GM19455 (cell line): ENCODE measurements at regions not wholly inside any gene's neighbourhood (a gene's known extent, or its start where the extent isn't known, plus 50 kb on each side); places are given as distances from the start of the nearest gene placed in this dataset.

Source experiments
- ATAC-seq: cut with Tn5 transposase; IDR thresholded peaks from one replicate; pipeline ENCODE4 v1.9.1; 2021; ENCODE audit not compliant: unreplicated experiment

GRCh38 chr3:99458013-99458412 is 180.4 kb upstream of the COL8A1 start:
- ATAC-seq, result no peak

GRCh38 chr3:99442599-99442998 is 195.8 kb upstream of the COL8A1 start:
- no peak for ATAC-seq

GRCh38 chr3:99439892-99440291 is 198.5 kb upstream of the COL8A1 start:
- no peak for ATAC-seq

GRCh38 chr3:99434190-99434589 is 204.2 kb upstream of the COL8A1 start:
- ATAC-seq, result no peak

- ATAC-seq, result no peak
Observed at GRCh38 chr3:99430348-99431134, 207.9 kb upstream of the COL8A1 start.

GRCh38 chr3:99429502-99429901 is 208.9 kb upstream of the COL8A1 start:
- ATAC-seq, result no peak

GRCh38 chr3:99425930-99426329 is 212.5 kb upstream of the COL8A1 start:
- ATAC-seq, result no peak

- ATAC-seq, result peak; percentile 30
Observed at GRCh38 chr3:99419116-99419515, 219.3 kb upstream of the COL8A1 start.

GRCh38 chr3:99418709-99419108 is 219.7 kb upstream of the COL8A1 start:
- peak; percentile 54 for ATAC-seq

GRCh38 chr3:99418209-99418635 is 220.2 kb upstream of the COL8A1 start:
- peak; percentile 65 for ATAC-seq

- no peak for ATAC-seq
Observed at GRCh38 chr3:99413504-99413903, 224.9 kb upstream of the COL8A1 start.

- ATAC-seq, result no peak
Observed at GRCh38 chr3:99410789-99411311, 227.5 kb upstream of the COL8A1 start.

- ATAC-seq, result no peak
Observed at GRCh38 chr3:99409961-99410360, 228.4 kb upstream of the COL8A1 start.

- ATAC-seq, result no peak
Observed at GRCh38 chr3:99407257-99407656, 231.1 kb upstream of the COL8A1 start.

GRCh38 chr3:99402755-99403154 is 235.6 kb upstream of the COL8A1 start:
- ATAC-seq, result no peak

- ATAC-seq, result no peak
Observed at GRCh38 chr3:99400352-99400751, 238.0 kb upstream of the COL8A1 start.

GRCh38 chr3:99396651-99397275 is 241.6 kb upstream of the COL8A1 start:
- ATAC-seq, result no peak

- no peak for ATAC-seq
Observed at GRCh38 chr3:99394831-99395778, 243.3 kb upstream of the COL8A1 start.

GRCh38 chr3:99393961-99394360 is 244.4 kb upstream of the COL8A1 start:
- ATAC-seq, result no peak

GRCh38 chr3:99388780-99389179 is 249.6 kb upstream of the COL8A1 start:
- no peak for ATAC-seq

- ATAC-seq, result no peak
Observed at GRCh38 chr3:99384596-99384995, 253.8 kb upstream of the COL8A1 start.
